ENCODE measurements at regions not wholly inside any gene's neighbourhood (a gene's known extent, or its start where the extent isn't known, plus 50 kb on each side); places are given as distances from the start of the nearest gene placed in this dataset.

- no peak for TF ChIP-seq TCF3 (CRISPR knock-in tag; IDR thresholded peaks at IDR 0.05)
- TF ChIP-seq ZNF395 (CRISPR knock-in tag; IDR thresholded peaks at IDR 0.05), result no peak
- TF ChIP-seq SREBF2 (CRISPR knock-in tag; IDR thresholded peaks at IDR 0.05), result no peak
- no peak for TF ChIP-seq AFF1 (IDR thresholded peaks at IDR 0.05; ENCODE audit: low read depth in 1 of 2, partially characterized antibody in 2 of 2)
- TF ChIP-seq ESRRA (IDR thresholded peaks at IDR 0.05; ENCODE audit: borderline replicate concordance, low read depth), result no peak
Measured at GRCh38 chr13:44669534-44669933, 93.4 kb upstream of the TSC22D1 start (continued).

DNA sequence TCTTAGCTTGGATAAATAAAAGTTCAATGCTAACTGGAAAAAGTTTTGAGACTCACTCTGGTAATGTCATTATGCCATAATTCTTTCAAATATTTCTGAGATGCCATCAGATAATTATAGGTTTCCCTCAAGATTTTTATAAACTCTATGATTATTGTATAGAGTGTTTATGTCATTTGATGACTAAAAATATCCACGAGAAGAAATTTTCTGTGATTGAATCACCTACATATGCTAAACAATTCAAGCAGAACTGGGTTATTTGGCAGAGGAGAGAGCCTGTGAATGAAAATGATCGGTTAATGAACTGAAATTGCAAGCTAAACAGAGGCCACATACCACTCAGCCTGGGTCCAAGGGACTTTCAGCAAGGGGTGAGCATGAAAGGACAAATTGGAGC lies 92.6 kb upstream of the TSC22D1 start:
- intact Hi-C loops (cut with micrococcal nuclease), result no loop called here
- no peak for DNase-seq (ENCODE audit: extremely low read depth in 1 of 4, low spot score in 3 of 4)
- H3K79me2 ChIP-seq (ENCODE audit: control insufficient read depth, insufficient read depth, low read length), result no peaks in the 10 kb centered on the region
- H3K9me3 ChIP-seq (replicated peaks; ENCODE audit: control insufficient read depth, insufficient read depth, low read depth, low read length), result no peaks in the 10 kb centered on the region
- H3K27ac ChIP-seq (ENCODE audit: extremely low read depth, low read depth, low read length), result no peak overlapping the region
- 0% methylated on average over 2 of the region's 2 CpGs for WGBS (ENCODE audit: insufficient coverage, low coverage, missing lambda C conversion rate)
- POLR2A ChIA-PET, result no interaction called here
- H4K20me1 ChIP-seq (replicated peaks; ENCODE audit: control insufficient read depth, insufficient read depth, low read length), result no peaks in the 10 kb centered on the region
- H3K27me3 ChIP-seq (ENCODE audit: control insufficient read depth in 2 of 2, insufficient read depth in 2 of 2, low read length in 2 of 2), result 0 out of 5 replicates have a peak, but pooled peaks cover 0 to 7% of the 10 kb centered on the region in 2 experiments
- CTCF ChIA-PET (ENCODE audit: low intra/inter-chr PET ratio), result no interaction called here
- no TSS peak for BruUV-seq (replicated peaks)
- FAIRE-seq, result no peak
- TF ChIP-seq ZNF431 (CRISPR knock-in tag; IDR thresholded peaks at IDR 0.05), result no peak
- TF ChIP-seq GABPA (tag; conservative IDR thresholded peaks at IDR 0.05; ENCODE audit: low read depth), result no peak
- no peak for TF ChIP-seq ELK1 (CRISPR knock-in tag; IDR thresholded peaks at IDR 0.05)
- in situ Hi-C loops (cut with MboI), result no loop called here
- H3K9me1 ChIP-seq (ENCODE audit: control insufficient read depth, insufficient read depth, low read length), result no peaks in the 10 kb centered on the region
- no peak overlapping the region for H3K4me3 ChIP-seq
- no peak overlapping the region for H2AFZ ChIP-seq (ENCODE audit: low read depth, low read length)
- H3K9ac ChIP-seq (ENCODE audit: insufficient read depth in 1 of 2, low read depth in 2 of 2, low read length in 2 of 2), result no peak overlapping the region
- ATAC-seq, result no peak
- no peaks in the 10 kb centered on the region for H3K4me1 ChIP-seq (replicated peaks in 1 of 2; ENCODE audit: control insufficient read depth in 2 of 2, insufficient read depth in 2 of 2, low read length in 2 of 2)
- H3K4me2 ChIP-seq (ENCODE audit: insufficient read depth, low read length), result no peak overlapping the region
- H3K36me3 ChIP-seq (ENCODE audit: control insufficient read depth, insufficient read depth, low read length), result no peaks in the 10 kb centered on the region
